ACC112 (cell line): ENCODE measurements at regions not wholly inside any gene's neighbourhood (a gene's known extent, or its start where the extent isn't known, plus 50 kb on each side); places are given as distances from the start of the nearest gene placed in this dataset.
"Not testable (repeated sequence)": the region's sequence is repeated elsewhere in the genome, so short reads cannot be mapped to it uniquely, and the experiment has no call there.

Experiments used
- H2AFZ ChIP-seq: fragments of 200-600 bp; sonication (generic); one replicate; pipeline ENCODE4 v1.6.0; 2017; ENCODE audit warnings: antibody characterized with exemption, low read length; ENCODE audit not compliant: unreplicated experiment
- H3K27ac ChIP-seq: fragments of 200-600 bp; sonication (generic); 2 replicates; pipeline ENCODE4 v1.5.1; 2014; ENCODE audit warnings: low read depth, mild to moderate bottlenecking, antibody characterized with exemption, low read length, moderate library complexity
- H3K27me3 ChIP-seq: fragments of 200-600 bp; sonication (generic); 2 replicates; pipeline ENCODE4 v1.6.1; 2014; ENCODE audit warnings: mild to moderate bottlenecking, antibody characterized with exemption, low read length, moderate library complexity, mixed read lengths; ENCODE audit not compliant: insufficient read depth
- H3K36me3 ChIP-seq: fragments of 200-600 bp; sonication (generic); 2 replicates; pipeline ENCODE4 v1.6.1; 2016; ENCODE audit warnings: mild to moderate bottlenecking, antibody characterized with exemption, low read length, moderate library complexity, mixed read lengths; ENCODE audit not compliant: insufficient read depth
- H3K4me1 ChIP-seq: fragments of 200-600 bp; sonication (generic); one replicate; pipeline ENCODE4 v1.6.1; 2016; ENCODE audit warnings: low read length, mixed read lengths; ENCODE audit not compliant: insufficient read depth, unreplicated experiment, control insufficient read depth
- H3K4me3 ChIP-seq: fragments of 200-600 bp; sonication (generic); 2 replicates; pipeline ENCODE4 v1.5.1; 2014; ENCODE audit warnings: mild to moderate bottlenecking, low read depth, low read length
- H3K79me2 ChIP-seq: fragments of 200-600 bp; sonication (generic); one replicate; pipeline ENCODE4 v1.6.0; 2016; ENCODE audit warnings: low read length; ENCODE audit not compliant: control insufficient read depth, unreplicated experiment, insufficient read depth

DNA sequence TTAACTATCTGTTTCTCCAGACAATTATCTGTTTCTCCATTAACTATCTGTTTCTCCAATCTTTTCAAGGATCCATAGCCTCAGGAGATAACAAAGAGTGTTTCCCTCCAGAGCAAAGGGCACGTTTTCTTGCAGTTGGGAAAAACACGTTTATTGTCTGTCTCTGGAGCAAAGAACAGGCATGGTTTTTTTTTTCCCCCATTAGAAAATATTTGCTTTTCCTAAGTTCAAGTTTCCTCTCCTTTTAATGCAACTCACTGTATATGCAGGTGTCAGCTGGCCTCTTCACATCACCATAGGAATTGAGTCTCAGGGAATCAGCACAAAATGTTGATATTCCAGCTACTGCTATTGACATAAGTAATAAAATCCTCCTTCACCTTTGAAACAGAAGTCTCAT lies 984.4 kb downstream of the RAB28 start:
- Histone ChIP-seq H3K79me2 (no peaks in the 10 kb centered on the region), H2AFZ (no peak overlapping the region), H3K36me3 (no peaks in the 10 kb centered on the region), H3K27ac (no peak overlapping the region), H3K4me1 (no peaks in the 10 kb centered on the region), H3K4me3 (no peak overlapping the region), H3K27me3 (no peaks in the 10 kb centered on the region)

DNA sequence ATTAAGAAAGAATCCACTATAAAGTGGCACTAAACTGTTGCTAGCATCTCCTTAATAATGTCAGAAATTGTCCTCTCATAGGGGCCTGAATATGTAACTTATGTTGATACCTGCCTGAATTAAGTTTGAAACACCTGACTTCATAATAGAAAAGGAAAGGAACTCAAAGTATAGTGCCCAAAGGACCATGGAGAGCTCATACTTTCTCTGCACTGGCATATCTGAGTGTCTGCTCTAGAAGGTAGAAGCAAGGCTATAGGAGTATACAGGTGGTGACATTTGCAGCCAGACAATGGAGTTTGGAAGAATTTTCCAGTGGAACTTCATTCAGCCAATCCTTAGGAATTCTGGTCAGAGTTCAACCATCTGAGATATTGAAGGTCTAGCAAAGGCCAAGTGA lies 988.9 kb downstream of the RAB28 start:
- Histone ChIP-seq H2AFZ (no peak overlapping the region), H3K4me1 (no peaks in the 10 kb centered on the region), H3K27me3 (no peaks in the 10 kb centered on the region), H3K36me3 (no peaks in the 10 kb centered on the region), H3K27ac (no peak overlapping the region), H3K4me3 (no peak overlapping the region), H3K79me2 (no peaks in the 10 kb centered on the region)

DNA sequence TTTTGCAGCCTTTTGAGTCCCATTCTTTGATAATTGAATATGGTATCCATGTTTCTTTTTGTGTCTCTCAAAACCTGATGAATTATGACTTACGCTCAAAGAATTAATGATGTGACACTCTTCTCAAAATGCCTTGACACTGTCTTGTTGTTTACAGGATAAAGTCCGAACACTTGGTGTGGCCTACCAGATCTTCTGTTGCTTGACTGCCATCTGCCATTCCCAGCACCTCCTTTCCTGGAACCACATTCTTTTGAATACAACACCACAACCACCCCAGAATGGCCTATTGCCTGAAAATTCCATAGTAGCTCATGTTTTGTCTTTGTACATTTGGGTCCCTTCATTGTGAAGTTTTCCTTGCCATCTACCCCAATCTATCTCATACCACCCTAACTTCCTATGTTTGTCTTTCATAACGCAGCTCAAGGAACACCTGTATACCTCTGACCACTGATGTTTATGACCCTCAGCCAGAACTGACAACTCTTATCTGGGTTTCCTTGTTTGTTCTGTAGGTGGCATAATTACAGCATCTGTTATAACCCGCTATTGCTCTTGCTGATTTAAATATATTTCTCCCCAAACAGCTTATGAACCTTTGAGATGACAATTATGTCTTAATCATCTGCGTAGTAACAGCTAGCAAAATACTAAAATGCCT lies 991.3 kb downstream of the RAB28 start:
- Histone ChIP-seq H3K4me1 (no peaks in the 10 kb centered on the region), H3K36me3 (no peaks in the 10 kb centered on the region), H3K27ac (no peak overlapping the region), H3K4me3 (no peak overlapping the region), H2AFZ (no peak overlapping the region), H3K79me2 (no peaks in the 10 kb centered on the region), H3K27me3 (no peaks in the 10 kb centered on the region)

DNA sequence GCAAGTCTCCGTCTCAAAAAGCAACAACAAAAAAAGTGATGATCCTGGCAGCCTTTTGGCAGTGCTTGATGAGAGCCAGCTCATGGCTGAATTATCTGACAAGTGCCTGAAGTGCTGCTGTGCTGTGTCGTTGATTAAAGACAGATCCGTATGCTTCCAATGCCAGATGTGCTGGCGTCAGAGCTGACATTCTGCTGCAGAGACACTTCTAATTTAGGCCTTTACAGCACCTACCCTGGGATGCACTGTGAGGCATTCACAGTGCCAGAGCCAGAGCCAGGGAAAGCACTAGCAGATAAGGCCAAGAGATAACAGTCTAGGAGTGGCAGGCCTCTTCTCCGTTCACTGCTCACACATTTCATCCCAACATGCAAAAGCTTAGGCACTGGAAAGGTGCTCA lies 995.5 kb downstream of the RAB28 start:
- Histone ChIP-seq H3K4me1 (no peaks in the 10 kb centered on the region), H3K79me2 (no peaks in the 10 kb centered on the region), H3K4me3 (no peak overlapping the region), H3K27me3 (no peaks in the 10 kb centered on the region), H3K27ac (no peak overlapping the region), H3K36me3 (no peaks in the 10 kb centered on the region), H2AFZ (no peak overlapping the region)

DNA sequence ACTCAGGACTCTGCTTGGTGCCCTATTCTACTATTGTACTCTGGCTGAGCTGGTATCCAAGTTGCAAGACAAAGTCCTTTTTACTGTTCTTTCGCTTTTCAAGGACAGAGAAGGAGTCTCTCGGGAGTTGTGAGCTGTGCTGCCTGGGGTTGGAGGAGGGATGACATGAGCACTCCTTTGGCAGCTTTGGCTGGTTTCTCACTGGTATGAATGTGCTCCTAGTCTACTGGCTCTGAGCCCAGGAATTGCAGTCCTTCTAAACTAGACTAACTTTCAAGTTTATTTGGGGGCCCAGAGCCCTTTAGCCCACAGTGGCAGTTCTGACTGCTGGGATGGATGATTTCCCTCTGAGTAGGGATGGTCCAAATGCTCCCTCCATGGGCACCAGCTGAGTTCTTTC lies 997.1 kb downstream of the RAB28 start:
- H3K36me3 ChIP-seq, result no peaks in the 10 kb centered on the region
- no peaks in the 10 kb centered on the region for H3K4me1 ChIP-seq
- H2AFZ ChIP-seq, result no peak overlapping the region
- H3K79me2 ChIP-seq, result no peaks in the 10 kb centered on the region
- H3K27ac ChIP-seq, result no peak overlapping the region
- no peaks in the 10 kb centered on the region for H3K27me3 ChIP-seq
- H3K4me3 ChIP-seq, result no peak overlapping the region

DNA sequence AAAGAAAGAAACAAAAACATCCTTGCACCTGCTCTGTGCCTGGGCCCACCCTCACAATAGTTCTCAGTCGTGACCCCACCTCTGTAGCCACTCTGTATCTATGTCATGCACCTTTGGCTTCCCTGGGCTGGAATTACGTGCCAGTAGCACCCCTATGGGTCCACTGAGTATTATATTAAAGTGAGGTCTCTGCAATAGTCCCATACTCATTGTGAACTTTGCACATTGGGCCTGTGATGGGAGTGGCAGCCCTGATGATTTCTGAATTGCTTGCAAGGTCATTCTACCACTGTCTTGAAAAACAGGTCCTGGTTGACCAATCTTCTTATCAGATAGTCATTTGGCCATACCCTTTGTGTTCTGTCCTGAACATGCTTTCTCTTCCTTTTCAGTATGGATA lies 1012.1 kb downstream of the RAB28 start:
- Histone ChIP-seq H2AFZ (no peak overlapping the region), H3K27ac (no peak overlapping the region), H3K27me3 (no peaks in the 10 kb centered on the region), H3K4me3 (no peak overlapping the region), H3K36me3 (no peaks in the 10 kb centered on the region), H3K4me1 (no peaks in the 10 kb centered on the region), H3K79me2 (no peaks in the 10 kb centered on the region)

DNA sequence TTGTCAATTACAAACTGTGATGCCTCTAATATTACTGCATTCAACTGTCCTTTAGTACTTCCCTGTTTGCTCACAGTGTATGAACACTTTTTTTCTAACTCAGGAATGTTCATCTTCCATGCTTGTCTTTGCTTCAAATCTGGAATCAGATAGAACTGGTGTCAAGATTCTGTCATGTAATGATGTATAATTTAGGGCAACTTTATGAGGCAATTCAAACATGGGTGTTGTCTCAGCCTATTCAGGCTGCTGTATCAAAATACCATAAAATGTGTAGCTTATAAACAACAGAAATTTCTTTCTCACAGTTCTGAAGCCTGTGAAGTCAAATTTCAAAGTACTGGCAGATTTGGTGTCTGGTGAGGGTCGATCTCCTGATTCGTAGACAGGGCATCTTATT lies 1012.9 kb downstream of the RAB28 start:
- no peaks in the 10 kb centered on the region for H3K79me2 ChIP-seq
- H2AFZ ChIP-seq, result no peak overlapping the region
- H3K4me3 ChIP-seq, result no peak overlapping the region
- no peak overlapping the region for H3K27ac ChIP-seq
- no peaks in the 10 kb centered on the region for H3K27me3 ChIP-seq
- no peaks in the 10 kb centered on the region for H3K36me3 ChIP-seq
- no peaks in the 10 kb centered on the region for H3K4me1 ChIP-seq

DNA sequence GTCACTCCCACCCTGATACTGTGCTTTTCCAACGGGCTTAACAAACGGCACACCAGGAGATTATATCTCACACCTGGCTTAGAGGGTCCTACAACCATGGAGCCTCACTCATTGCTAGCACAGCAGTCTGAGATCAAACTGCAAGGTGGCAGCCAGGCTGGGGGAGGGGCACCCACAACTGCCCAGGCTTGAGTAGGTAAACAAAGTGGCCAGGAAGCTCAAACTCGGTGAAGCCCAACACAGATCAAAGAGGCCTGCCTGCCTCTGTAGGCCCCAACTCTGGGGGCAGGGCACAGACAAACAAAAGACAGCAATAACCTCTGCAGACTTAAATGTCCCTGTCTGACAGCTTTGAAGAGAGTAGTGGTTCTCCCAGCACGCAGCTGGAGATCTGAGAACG lies 1022.6 kb downstream of the RAB28 start:
- H3K27ac ChIP-seq, H2AFZ ChIP-seq, H3K4me3 ChIP-seq, H3K36me3 ChIP-seq, H3K79me2 ChIP-seq, H3K27me3 ChIP-seq, H3K4me1 ChIP-seq: not testable (repeated sequence)

DNA sequence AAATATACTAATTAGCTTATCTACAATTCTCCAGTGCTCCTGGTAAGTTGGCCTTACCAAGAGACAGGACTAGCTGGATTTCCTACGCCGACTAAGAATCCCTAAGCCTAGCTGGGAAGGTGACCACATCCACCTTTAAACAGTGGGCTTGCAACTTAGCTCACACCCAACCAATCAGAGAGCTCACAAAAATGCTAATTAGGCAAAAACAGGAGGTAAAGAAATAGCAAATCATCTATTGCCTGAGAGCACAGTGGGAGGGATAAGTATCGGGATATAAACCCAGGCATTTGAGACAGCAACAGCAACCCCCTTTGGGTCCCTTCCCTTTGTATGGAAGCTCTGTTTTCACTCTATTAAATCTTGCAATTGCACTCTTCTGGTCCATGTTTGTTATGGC lies 1025.0 kb downstream of the RAB28 start:
- Histone ChIP-seq H3K79me2 (no peaks in the 10 kb centered on the region), H2AFZ (no peak overlapping the region), H3K4me3 (no peak overlapping the region), H3K27ac (no peak overlapping the region), H3K27me3 (no peaks in the 10 kb centered on the region), H3K36me3 (no peaks in the 10 kb centered on the region), H3K4me1 (no peaks in the 10 kb centered on the region)

GRCh38 chr4:12458621-12459020 lies 1025.5 kb downstream of the RAB28 start:
- Histone ChIP-seq H3K4me3 (no peak overlapping the region), H3K4me1 (no peaks in the 10 kb centered on the region), H3K27me3 (no peaks in the 10 kb centered on the region), H3K27ac (no peak overlapping the region), H3K79me2 (no peaks in the 10 kb centered on the region), H2AFZ (no peak overlapping the region), H3K36me3 (no peaks in the 10 kb centered on the region)

- Histone ChIP-seq H3K36me3 (no peaks in the 10 kb centered on the region), H3K27ac (no peak overlapping the region), H3K27me3 (no peaks in the 10 kb centered on the region), H2AFZ (no peak overlapping the region), H3K4me1 (no peaks in the 10 kb centered on the region), H3K79me2 (no peaks in the 10 kb centered on the region), H3K4me3 (no peak overlapping the region)
Measured at GRCh38 chr4:12452291-12452690, 1023.6 kb upstream of the HS3ST1 start.
